Dedifferentiated amniotic fluid mesenchymal stem cell (primary cell): ENCODE measurements at regions not wholly inside any gene's neighbourhood (a gene's known extent, or its start where the extent isn't known, plus 50 kb on each side); places are given as distances from the start of the nearest gene placed in this dataset.
A peak's percentile ranks its signal among the peaks of the same experiment; 100 is the strongest.

Experiments
- DNase-seq: peaks from one replicate; pipeline ENCODE4 v3.0.0-alpha.2; 2016; ENCODE audit errors: extremely low spot score

DNA sequence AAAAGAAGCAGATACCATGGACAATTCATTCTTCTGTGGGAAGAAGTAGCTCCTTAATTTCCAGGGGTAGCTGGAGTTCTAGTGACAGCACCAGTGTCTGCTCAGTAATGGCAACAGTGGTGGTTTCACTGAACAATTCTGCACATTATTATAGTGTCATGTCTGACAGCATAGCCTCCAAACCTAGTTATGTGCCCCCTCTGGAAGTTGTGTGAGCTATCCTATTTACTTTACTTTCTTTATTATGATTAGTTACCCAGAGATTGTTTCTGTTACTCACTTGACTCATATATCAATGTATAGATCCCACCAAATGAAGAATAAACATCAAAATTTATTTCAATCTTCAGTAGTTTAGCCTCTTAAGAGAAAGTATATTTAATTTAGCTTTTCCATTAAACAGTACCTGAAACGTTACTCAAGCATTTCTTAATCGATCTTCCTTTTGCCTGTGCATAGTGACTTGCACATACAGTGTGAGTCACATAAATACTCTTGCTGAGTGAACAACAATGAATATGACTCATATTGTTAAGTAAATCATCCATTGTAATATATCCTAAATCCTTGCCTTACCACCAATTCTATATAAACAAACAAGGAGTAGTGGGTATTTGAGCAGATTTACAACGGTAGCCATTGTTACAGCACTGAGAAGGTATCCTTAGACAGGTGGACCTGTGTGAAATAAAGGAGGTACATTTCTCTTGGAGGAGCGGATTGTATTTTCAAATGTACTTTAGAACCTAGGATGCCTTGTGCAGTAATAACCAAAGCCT lies 534.7 kb downstream of the ANKRD50 start:
- peak; percentile 40 for DNase-seq

DNA sequence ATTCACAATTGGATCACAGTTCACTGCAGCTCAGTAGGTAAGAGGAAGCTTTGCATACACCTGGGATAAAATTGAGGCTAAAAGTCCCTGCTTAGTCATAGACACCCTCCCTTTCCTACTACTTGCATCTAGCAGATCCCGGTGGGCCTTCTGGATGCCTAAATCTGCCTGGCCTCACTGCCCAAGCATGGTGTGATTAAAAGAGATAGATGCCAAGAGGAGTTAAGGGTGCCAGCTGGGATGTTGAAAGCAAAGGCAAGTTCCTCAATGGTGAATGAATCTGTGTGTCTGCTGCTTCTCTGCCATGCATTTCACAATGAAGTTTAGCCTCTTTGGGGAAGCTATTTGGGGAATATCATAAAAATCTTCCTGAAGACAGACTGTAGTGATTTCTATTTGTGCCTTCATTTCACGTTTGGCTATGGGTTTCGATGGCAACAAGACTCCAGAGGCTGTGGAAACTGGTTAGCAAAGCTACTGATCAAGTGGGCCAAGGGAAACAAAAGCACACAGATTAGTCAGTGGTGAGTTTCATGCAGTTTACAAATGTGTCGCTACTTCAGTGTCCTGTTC lies 534.0 kb downstream of the ANKRD50 start:
- DNase-seq = no peak

DNA sequence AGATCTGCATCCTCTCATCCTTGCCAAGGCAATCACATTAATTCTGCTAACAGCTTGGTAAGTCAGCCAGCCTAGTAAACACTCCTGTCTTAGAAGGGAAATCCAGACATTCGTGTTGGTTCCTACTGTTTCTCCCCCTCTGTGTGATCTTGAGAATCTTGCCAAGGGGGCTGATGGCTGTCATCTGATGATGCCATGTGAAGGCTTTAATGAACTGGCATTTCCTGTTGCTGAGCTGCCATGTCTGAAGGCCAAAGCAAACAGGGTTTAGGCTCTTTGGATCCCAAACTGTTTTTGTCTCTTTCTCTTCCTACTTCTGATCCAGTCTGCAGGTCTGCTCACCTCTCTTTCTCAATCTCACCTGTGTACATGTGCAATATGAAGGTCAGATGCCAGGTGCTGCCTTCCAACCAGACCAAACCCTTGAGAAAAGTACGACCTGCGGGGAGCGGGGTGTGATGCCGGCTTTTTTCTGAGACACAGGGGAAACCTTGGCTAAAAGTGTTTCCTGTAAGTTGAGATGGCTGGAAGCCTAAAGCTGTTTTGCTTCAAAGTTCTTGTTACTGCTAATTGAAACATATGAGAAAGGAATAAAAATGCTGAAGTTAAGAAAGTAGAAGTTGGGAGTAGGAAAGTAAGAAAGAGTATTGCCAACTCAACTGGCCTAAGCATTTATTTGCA lies 532.9 kb downstream of the ANKRD50 start:
- DNase-seq = no peak

DNA sequence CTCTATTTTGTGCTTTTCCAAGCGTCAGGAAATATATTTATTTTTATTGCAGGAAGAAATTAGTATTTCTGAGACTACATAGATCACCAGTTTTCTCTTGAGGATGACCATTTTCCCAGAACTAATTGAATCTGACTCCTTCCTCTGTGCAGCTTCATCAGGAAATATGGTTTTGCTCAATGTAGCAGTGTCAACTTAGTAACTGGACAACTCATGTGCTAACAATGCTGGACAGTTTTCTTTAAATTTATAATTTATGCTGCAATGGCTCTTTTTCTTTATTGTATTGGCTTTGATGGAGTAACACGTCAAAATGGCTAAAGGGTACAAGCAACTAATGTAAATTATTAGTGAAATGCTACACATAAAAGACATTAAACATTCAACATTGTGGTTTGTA lies 531.5 kb downstream of the ANKRD50 start:
- DNase-seq = no peak

DNA sequence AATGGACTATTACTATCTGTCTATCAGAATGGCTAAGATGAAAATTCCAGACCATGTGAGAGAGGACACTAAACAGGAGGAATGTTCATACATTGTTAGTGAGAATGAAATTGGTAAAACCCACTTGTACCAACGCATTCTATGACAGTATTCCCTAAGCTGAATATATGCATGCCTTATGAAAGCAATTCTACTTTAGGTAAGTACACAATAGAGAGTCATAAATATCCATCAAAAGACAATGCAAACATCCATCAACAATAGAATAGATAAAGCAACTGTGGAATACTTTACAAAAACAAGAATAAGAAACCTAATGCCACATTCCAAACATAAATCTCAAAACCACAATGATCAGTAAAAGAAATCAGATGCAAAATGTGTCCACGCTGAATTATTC lies 529.3 kb downstream of the ANKRD50 start:
- no peak for DNase-seq

DNA sequence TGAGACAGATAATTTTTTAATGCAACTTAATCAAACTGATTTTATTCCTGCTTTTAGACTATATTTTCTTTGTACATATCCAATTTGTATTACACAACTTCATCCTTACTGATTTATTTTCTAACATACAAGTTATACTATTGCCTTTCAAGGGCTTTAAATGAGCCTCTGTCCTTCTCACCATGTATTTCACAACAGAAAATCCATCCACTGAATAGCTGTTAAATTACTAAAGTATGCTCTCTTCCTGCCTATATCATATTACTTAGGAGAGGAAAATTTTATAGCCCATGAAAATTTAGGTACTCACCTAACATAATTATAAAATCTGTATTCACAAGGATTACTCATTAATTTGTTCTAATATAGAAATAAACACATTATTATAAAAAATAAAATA lies 528.6 kb downstream of the ANKRD50 start:
- no peak for DNase-seq

DNA sequence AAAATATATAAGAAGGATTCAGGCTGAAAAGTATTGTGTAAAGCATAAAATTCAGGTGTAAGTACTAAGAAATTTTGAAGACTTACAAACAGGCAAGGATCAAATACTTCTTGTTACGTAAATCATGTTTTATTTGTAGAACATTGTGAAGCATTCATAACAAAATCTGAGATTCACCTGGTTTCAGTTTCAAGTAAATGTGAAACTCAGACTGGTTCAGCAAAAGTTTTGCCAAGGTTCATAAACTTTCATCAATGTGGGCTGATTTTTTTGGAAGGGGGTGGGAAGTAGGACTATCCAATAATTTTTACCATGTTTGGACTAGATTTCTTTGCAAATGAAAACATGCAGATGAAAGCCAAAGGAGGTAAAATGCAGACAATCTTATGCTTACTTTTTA lies 527.7 kb downstream of the ANKRD50 start:
- DNase-seq = no peak

DNA sequence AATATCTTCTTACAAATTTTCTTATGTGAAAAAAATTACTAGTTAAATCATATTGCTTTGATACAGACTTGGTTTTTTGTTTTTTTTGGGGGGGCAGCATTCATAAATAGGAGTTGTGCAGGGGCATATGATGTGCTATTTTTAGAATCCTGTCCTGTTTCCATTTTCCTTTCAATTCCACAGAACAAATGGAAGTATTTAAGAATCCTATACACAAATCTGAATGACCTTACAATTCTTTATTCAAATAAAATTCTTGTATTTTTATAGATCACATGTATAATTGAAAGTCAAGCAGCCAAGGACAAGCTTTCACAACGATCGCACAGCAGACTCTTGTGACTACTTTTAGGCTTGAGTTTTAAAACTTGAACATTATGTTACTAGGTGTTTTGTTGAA lies 523.9 kb downstream of the ANKRD50 start:
- no peak for DNase-seq

DNA sequence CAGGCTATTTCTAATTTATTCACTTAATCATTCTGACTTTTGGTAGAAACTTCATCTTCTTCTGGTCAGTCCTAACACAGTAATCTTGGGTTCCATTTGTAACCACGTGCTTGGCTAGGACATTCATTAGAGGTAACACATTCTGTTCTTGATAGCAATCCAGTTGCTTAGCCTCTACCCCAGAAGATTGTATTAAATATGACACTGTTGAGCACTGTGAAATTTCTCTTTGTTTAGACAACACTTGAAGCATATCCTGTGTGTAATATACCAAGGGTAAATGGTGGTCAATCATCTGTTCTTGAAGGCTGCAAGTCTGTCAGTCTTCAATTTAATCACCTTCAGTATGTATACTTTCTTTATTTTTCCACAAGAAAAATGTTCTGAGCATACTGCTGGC lies 523.0 kb downstream of the ANKRD50 start:
- DNase-seq = no peak

DNA sequence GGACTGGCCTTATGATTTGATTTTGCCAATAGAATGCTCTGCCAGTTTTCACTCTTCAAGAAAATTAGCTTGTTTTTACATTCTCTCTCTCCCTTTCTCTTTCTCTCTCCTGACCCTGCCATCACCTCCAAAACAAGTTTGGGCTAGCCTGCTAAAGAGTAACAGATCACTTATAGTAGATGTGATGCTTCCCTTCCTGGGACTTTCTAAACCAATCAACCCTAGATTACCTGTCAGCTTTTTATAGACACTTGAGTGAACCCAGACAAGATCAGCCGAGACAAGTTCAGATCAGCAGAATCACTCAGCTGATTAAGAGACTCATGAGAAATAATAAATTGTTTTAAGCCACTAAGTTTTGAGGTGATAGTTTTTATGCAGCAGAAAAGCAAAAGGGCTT lies 521.2 kb downstream of the ANKRD50 start:
- no peak for DNase-seq

DNA sequence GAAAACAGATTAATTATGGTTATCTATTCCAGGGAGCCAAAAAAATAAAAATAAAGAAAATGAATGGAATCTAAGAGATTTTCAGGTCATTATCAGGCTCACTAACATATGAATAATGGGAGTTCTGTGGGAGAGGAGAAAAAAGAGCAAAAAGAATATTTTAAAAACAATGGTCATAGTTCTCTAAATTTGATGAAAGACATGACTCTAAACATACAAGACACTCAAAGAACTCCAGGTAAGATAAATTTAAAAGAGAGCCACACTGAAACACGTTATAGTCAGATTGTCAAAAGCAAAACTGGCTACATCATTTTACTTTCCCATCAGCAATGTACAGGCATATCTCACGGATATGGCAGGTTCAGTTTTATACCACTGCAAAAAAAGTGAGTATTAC lies 520.0 kb downstream of the ANKRD50 start:
- no peak for DNase-seq

DNA sequence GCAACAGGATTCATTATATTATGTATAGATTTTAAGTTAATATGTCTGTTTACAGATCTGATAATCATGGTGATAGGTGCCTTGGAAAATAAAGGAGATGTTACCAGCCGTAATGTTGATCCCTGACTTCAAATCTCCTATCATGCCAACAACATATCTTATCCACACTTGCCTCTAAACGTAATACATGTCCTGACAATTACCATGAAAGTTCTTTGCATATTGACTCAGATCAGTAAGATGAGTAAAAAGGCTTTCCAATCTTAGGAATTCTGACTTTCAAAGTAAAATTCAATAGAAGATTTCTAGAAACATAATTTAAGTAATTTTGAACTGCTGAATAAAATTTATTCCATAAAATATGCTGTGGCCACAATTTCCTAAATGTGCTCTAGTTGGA lies 513.3 kb downstream of the ANKRD50 start:
- no peak for DNase-seq

DNA sequence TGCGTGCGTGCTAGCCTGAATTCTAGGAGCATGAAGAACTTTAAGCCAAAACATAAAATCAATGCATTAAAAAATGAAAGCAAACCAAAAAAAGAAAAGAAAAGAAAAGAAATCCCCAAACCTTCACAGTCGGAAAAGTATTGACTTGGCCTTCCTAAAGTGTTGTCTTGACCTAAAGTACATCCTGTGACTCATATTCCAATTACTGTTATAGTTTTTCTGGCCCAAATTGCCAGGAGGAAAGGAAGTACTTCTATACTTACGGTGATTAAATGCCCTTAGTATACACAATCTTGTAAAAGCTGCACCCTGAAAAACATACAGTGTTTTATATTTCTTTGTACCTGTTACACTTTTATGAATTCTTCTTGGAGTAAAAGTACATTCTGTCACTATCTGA lies 512.8 kb downstream of the ANKRD50 start:
- DNase-seq = no peak

DNA sequence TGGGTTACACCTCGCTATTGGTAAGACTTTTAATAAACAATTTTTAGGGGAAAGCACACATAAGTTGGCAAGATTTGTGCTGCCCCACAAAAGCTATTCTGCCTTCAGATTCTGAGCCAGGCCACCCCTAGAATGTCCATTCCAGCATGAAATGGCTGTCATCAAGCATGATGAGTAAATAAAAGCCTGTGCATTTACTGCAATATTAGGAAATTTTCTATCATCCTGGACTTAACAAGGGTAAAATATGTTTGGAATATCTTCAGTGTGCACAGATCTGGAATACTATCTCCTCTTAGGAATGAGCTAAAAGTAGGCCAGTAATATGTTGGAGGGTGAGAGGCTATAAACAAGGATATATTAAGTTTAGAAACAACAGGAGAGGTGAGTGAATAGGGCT lies 510.9 kb downstream of the ANKRD50 start:
- DNase-seq = no peak

DNA sequence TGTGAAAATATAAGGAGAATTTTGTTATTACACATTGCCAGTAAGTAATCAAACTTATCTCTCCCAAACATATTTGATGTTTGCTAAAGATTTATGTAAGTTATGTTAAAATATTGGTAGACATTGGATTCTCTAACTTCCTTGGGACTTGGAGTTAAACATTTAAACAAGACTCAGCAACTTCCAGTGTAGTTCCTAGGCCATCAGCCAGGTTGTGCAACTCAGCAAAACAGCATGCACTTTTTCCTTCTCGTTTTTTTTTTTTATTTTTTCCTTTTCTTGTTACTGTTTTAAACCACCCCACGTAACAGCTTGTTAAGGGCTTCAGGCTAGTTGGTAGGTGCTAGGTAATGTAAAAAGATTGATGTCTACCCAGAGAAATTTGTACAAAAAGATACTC lies 510.4 kb downstream of the ANKRD50 start:
- DNase-seq = no peak

DNA sequence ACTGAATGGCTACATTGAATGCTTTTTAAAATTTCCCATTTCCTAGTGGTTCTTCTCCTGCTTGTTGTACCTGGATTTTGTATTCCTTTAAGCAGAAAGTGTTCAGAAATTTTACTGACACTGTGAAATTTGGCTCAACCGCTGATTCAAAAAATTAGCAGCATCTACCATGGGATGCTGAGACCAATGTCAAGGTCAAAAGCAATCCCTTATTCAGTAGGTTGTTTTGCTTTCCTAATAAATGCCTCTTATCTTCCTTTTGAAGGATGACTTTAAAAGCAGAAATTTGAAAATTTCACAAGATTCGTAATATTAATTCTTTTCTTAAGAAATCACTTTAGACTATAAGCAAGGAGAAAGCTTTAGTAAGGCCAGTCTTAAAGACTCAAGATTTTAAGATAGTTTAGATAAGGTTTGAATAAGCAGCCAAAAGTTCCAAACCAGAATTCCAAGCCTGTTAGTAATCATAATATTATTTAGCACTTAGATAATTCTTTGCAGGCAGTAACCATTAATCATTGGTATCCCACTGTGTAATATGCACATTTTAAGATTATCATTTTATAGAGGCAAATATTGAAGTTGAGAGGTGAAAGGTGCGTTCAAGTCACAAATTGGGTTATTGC lies 508.8 kb downstream of the ANKRD50 start:
- peak; percentile 46 for DNase-seq

DNA sequence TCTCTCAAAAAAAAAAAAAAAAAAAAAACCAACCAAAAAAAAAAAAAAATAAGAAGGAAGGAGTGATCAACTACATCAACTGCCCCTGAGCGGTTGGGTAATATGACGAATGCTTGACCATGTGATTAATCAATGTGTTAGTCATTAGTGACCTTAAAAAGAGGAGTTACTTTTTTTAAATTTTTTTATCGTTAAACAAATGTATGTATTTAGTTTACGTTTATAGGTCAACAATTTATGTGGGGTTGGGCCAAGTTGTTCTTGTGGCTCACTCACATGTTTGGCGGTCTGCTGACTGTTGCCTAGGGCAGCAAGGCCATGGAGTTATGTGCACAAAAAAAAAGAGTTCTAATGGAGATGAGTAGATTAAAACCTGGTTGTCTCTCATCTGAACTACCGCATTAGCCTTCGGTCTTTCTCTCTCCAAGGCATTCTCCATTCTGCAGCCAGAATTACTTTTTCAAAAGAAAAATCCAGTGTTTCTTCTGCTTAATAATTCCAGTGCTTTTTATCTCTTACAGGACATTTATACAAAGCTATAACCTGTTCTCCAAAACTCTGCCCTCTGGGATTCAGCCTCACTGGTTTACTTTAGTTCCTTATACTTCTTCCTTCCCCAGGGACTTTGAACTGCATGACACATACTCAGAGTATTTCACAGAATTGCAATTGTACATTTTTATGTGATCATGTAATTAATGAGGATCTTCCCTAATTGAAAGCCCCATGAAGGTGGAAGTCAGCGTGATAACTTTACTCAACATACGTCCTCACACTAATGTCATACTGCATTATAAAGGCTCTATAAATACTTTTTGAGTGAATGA lies 505.5 kb downstream of the ANKRD50 start:
- no peak for DNase-seq

DNA sequence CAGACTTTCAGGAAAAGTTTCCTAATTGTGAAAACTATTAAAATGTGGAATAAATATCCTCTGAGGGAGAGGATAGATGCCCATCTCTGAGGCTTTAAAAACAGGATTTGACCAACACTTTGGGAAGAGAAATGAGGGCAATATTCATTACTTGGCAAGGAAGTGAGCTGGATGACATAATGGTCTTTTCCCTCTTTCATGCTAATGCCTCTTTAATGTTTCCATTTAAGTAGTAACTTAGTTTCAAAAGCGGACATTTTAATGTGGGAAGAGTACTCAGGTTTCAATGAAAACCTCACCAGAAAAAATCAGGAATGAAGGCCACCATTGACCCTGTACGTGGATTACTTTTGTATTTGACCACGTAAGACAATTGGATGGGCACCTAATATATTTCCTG lies 503.3 kb downstream of the ANKRD50 start:
- DNase-seq = no peak

DNA sequence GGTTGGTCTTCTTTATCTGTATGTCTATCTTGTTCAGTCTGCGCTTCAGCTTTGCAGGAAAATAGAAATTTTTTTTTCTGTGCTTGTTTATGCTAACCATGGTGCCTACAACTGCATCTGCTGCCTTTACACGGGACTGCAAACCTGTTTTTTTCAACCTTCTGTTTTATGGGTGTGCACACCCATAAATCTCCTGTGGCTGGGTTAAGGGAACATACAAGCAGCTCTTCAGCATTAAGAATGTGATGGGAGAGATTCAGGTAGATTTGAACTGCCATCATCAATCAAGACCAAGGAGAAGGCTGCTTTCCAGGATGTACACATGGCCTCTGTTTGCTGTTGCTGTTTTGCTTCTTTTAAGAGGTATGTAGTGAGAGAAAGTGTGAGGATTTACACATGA lies 502.9 kb downstream of the ANKRD50 start:
- DNase-seq = no peak

DNA sequence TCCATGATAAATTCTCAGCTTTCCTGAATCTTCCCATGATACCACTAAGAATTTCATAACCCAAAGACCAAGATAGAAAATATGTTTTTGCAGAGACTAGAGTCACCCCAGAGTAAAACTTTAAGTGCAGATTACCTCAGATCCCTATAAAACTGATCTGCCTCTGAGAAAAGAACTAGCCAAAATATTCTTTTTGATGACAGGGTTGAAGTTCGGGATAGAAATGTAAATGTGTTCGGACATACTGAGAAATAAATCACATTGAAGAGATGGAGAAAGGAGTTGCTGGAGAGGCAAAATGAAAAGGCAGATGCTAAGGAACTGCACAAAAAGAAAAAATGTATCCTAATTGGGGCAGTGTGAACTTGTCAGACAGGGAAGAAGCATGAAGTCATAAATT lies 501.8 kb downstream of the ANKRD50 start:
- DNase-seq = no peak

DNA sequence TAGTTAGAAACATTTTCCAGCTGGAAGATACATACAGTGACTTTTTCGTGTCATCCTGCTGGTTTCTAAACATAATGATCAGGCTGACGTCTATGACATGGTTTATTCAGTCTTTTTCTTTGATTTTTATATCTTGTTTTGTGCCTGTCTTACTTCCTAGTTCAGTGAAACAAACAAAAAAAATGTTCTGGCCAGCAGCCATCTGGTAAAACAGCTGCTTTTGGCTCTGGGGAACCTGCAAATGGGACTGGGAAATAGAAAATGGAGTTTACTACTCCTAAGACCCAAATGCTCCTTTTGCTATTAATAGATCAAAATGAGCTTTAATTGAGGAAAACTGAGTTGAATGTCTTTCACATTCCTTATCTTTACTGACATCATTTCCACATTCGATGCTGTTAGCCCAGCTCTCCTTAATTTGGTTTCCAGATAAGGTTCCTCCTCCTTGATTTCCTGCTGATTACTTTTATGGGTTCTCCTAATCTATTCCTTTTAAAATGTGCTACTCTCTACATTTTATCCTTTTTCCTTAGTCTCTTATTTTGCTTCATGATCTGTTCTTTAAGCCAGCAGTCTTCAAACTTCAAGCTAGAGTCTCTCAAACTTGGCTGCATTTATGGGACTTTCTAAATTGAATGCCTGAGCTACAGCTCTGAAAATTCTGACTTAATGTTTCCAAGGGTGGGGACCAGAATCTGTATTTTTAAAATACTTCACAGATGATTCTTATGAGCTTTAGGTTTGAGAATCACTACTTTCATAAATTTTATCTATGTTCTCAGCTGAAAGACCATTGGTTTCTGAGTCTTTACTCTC lies 499.5 kb downstream of the ANKRD50 start:
- DNase-seq = peak; percentile 28
